SK-N-SH (cell line): ENCODE measurements at regions not wholly inside any gene's neighbourhood (a gene's known extent, or its start where the extent isn't known, plus 50 kb on each side); places are given as distances from the start of the nearest gene placed in this dataset.

Source experiments
- EP300 ChIP-seq, 2 experiments: IDR thresholded peaks; 2 replicates each; pipeline versions ENCODE4 v1.4.0 to v1.6.1; 2012; ENCODE audit warnings: borderline replicate concordance in 1 of 2, low read depth in 1 of 2, low read length in 1 of 2
- TAF1 ChIP-seq: IDR thresholded peaks from 2 replicates; pipeline ENCODE4 v1.6.1; 2012; ENCODE audit warnings: low read depth, mild to moderate bottlenecking, low read length, moderate library complexity, borderline replicate concordance
- TF ChIP-seq, protein P1 (sequence below): fragments of 200-600 bp; sonication (generic); IDR thresholded peaks from 2 replicates; pipeline ENCODE4 v1.6.1; 2017; ENCODE audit warnings: antibody characterized with exemption, mild to moderate bottlenecking, moderate library complexity

DNA sequence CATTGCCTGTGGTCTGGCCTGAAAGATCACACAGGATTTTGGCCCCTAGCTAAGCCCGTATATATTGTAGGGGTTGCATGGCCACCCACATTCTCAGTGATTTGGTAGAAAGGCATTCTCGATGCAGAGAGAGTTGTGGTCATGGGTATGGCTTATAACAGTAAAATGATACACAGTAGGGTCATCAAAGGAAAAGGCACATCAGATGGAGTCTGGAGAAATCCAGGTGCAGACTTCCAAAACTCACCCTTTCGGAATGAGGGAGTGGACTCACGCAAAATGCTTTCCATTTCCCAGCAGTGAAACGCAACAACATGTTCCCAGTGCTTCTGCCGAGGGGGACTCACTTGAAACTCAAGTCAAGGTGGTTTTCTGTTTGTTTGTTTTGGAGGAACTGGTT is 802.5 kb upstream of the SLITRK1 start:
- TF ChIP-seq, protein P1, sequence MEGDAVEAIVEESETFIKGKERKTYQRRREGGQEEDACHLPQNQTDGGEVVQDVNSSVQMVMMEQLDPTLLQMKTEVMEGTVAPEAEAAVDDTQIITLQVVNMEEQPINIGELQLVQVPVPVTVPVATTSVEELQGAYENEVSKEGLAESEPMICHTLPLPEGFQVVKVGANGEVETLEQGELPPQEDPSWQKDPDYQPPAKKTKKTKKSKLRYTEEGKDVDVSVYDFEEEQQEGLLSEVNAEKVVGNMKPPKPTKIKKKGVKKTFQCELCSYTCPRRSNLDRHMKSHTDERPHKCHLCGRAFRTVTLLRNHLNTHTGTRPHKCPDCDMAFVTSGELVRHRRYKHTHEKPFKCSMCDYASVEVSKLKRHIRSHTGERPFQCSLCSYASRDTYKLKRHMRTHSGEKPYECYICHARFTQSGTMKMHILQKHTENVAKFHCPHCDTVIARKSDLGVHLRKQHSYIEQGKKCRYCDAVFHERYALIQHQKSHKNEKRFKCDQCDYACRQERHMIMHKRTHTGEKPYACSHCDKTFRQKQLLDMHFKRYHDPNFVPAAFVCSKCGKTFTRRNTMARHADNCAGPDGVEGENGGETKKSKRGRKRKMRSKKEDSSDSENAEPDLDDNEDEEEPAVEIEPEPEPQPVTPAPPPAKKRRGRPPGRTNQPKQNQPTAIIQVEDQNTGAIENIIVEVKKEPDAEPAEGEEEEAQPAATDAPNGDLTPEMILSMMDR: no peak
- no peak for TF ChIP-seq EP300 (IDR thresholded peaks at IDR 0.05; ENCODE audit: borderline replicate concordance in 1 of 2, low read depth in 1 of 2, low read length in 1 of 2)
- no peak for TF ChIP-seq TAF1
